ENCODE measurements at regions not wholly inside any gene's neighbourhood (a gene's known extent, or its start where the extent isn't known, plus 50 kb on each side); places are given as distances from the start of the nearest gene placed in this dataset.

DNA sequence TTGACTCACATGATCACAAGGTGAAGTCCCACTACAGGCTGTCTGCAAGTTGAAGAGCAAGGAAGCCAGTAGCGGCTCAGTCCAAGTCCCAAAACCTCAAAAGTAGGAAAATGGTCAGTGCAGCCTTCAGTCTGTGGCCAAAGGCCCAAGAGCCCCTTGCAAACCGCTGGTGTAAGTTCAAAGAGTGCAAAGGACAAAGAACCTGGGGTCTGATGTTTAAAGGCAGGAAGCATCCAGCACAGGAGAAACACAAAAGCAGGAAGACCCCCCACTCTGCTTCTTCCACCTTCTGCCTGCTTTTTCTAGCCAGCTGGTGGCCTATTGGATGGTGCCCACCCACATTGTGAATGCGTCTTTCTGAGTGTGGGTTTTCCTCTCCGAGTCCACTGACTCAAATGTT lies 2222.6 kb downstream of the MRPL39 start:
- no peak for DNase-seq (ENCODE audit: low read depth in 2 of 3, low spot score in 2 of 3)

DNA sequence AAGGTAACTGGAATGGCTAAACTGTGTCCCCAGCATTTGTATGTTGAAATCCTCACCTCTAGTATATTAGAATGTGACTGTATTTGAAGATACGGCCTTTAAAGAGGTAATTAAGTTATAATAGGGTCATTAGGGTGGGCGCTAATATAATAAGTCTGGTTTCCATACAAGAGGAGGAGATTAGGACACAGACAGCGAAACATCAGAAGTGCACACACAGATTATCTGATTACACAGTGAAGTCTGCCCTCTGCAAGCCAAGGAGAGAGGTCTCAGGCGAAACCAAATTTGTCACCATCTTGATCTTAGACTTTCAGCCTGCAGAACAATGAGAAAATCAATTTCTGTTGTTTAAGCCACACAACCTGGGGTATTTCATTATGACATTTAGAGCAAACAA lies 2233.1 kb downstream of the MRPL39 start:
- DNase-seq (ENCODE audit: low read depth in 2 of 3, low spot score in 2 of 3), result no peak

DNA sequence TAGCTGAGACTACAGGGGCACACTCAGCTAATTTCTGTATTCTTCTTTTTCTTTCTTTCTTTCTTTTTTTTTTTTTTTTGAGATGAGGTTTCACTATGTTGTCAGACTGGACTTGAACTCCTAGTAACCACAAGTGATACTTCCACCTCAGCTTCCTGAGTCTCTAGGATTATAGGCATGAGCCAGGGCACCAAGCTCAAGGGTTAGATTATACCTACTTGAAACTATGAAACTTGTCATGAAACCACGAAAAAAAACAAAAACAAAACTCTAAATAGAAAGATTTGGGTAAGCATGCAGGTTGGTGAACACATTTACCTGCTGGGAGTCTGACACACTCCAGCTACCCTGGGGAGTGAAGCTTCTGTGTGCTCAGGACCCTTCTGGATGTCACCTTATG lies 2250.4 kb downstream of the MRPL39 start:
- DNase-seq (ENCODE audit: low read depth in 2 of 3, low spot score in 2 of 3), result no peak

DNA sequence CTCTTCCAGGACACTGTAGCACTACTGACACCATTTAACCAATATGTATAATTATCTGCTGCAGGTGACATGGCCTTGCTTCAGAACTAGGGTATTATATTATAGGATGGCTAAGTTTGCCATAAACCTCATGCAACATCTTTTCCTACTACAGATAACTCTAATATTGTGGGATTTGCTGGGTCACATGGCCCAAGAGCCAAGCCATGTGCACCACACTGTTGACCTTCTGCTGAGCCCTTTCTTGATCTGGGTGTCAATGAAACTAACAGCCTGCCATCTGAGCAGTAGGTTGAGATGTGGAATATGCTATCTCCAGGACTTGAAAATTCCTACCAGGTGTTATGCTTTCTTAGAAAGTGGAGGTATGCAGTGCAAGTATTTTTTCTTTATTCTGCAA lies 2291.1 kb downstream of the MRPL39 start:
- DNase-seq (ENCODE audit: low read depth in 2 of 3, low spot score in 2 of 3), result no peak

DNA sequence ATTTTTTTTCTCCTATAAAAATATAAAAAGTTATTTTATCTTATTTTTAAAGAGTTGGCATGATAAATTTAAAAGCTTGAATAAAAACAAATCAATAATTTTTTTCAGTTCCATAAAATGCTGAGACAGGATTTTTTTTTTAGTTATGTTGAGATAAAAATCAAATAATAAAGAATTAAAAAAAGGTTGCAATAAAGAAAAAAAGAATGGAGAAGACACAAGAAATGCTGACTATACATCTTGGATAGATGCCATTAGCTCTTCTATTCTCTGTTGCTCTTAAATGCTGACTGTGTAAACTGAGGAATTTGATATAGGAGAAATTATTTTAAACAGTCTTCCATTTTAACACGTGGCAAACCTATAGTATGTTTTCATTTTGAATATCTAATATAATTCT lies 2298.5 kb downstream of the MRPL39 start:
- DNase-seq (ENCODE audit: low read depth in 2 of 3, low spot score in 2 of 3), result no peak

DNA sequence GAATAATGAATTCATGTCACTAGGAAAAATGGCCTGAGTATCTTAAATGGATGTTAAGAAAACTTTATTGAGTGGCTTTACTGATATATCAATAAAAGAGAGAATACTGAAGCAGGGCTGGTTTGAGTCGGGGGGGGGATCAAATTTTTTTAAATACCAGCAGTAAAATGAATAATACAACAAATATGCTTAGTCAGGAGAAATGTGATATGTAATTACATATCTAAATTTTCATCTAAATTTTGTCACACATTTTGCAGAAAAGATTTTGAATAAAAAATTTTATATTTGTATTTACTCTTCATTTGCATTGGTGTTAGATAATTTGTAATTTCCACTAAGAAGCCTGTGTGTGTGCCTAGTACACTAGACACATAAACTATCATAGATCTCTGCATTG lies 2300.2 kb downstream of the MRPL39 start:
- no peak for DNase-seq (ENCODE audit: low read depth in 2 of 3, low spot score in 2 of 3)

DNA sequence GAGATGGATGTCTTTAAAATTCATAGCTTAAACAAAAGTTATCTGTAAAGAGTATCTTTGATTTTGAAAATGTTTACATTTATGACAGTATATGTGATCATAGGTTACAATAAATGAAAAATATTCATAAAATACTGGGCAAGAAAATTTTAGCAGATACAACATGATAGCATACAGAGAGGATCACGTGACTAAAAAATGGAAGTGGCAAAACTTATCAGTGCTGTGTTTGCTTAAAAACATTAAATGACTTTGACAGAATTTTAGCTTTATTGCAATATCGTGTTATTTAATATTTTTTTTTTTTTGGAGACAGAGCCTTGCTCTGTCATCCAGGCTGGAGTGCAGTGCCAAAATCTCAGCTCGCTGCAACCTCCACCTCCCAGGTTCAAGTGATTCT lies 2294.1 kb downstream of the NCAM2 start:
- DNase-seq (ENCODE audit: low read depth in 2 of 3, low spot score in 2 of 3), result no peak

DNA sequence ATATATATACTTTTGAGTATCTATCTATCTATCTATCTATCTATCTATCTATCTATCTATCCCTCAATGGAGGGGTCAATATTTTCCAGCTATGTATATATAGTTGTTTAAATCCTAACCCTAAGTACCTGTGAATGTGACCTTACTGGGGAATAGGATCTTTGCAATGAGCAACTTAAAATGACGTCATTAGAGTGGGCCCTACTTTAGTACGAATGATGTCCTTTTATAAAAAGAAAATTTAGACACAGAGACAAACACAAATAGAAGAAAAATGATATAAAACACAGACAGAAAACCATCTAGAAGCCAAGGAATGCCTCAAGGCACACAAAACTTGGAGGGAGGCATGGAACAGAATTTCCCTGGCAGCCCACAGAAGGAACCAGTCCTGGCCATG lies 2283.7 kb downstream of the NCAM2 start:
- no peak for DNase-seq (ENCODE audit: low read depth in 2 of 3, low spot score in 2 of 3)

DNA sequence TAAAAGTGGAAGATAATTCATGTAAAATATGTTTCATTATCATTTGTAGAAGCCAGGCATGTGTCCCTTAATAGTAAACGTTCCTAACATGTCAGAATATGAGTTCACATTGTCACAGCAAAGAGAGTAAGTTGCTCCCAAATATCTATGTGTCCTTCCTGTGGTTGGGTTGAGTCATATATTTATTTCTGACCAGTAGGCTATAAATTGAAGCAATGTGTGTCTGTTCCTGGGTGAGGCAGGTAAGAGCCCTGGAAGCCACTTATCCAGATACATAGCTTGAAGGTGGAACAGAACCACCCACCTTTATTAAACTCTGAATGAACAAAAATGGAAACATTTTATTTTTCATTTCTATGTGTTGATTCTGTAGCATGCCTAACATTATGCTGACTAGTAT lies 2251.6 kb downstream of the NCAM2 start:
- no peak for DNase-seq (ENCODE audit: low read depth in 2 of 3, low spot score in 2 of 3)

DNA sequence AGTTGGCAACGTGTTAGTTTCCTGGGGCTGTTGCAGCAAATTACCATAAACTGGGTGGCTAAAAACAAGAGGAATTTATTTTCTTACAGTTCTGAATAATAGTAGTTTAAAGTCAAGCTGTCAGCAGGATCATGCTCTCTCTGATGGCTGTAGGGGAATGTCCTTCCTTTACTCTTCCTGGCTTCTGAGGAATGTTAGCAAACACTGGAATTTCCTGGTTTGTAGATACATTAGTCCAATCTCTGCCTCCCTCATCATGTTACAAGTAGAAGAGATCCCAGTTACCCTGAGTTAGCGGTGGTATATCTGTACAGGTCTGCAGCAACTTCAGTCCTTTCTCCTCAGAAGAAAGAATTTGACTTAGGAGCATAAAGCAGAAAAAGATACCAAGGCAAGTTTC lies 2249.1 kb downstream of the NCAM2 start:
- no peak for DNase-seq (ENCODE audit: low read depth in 2 of 3, low spot score in 2 of 3)

DNA sequence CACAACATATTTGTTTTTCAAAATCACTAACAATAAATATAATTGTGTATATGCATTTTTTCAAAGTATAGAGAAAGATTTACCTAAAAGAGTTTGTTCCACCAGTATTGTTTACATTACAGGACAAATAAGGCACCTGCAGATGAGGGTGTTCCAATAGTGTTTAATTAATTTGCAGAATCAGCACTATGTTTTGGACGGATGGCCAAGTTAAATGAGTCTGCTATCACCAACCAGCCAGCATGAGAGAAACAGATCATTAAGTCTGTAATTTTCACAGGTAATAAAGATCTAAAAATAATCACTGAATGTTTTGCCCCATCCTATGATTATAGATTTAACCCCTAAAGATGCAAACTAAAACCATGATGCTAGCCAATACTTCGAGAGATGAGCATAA lies 2247.0 kb downstream of the NCAM2 start:
- no peak for DNase-seq (ENCODE audit: low read depth in 2 of 3, low spot score in 2 of 3)

DNA sequence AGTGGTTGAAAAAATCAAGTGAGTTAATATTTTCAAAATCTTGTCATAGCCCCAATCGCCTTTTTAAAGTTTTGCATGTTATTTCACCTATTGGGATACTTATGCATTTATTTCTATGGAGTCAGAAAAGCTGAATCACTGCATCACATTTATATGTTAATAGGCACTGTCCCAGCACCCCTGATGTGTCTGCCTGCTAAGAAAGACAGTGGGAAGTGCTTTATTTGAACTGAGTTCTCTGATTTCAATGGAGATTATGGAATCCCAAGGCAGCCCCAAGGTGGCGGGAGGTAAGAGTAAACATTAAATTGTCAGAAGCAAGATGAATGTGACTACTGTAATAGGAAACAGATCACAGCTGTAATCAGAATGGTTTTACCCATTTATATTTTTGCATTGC lies 2225.7 kb downstream of the NCAM2 start:
- no peak for DNase-seq (ENCODE audit: low read depth in 2 of 3, low spot score in 2 of 3)

DNA sequence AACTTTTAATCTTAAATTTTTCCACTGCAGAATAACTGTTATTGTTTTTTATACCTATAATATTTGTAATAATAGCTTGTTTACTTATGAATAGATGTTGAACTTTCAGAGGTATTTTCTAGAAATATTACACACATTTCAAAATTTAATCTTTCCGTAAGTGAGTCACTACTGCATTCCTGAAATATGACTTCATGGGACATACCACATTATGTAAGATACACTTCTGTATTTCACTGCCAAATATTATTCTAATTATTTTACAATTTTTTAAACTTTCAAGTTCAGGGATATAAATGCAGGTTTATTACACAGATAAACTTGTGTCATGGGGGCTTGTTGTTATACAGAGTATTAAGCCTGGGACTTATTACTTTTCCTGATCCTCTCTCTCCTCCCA lies 2220.5 kb downstream of the NCAM2 start:
- DNase-seq (ENCODE audit: low read depth in 2 of 3, low spot score in 2 of 3), result no peak

DNA sequence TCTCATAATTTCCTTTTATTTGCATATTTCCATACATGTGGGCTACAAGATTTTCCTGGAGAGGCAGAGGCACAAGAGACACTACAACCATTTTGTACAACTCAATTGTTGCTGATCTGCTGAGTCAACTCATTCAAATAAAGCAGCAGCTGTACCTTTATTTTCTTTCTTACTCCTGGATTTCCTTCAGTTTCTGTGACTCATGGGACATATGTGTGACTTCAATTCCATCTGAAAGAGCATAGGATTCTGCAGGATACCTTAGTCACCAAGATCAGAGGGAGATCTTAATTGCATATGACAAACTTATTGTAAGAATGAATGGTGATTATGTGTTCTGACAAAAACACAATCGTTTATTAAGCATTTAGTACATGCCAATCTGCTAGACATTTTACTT lies 2219.4 kb downstream of the NCAM2 start:
- DNase-seq (ENCODE audit: low read depth in 2 of 3, low spot score in 2 of 3), result no peak

DNA sequence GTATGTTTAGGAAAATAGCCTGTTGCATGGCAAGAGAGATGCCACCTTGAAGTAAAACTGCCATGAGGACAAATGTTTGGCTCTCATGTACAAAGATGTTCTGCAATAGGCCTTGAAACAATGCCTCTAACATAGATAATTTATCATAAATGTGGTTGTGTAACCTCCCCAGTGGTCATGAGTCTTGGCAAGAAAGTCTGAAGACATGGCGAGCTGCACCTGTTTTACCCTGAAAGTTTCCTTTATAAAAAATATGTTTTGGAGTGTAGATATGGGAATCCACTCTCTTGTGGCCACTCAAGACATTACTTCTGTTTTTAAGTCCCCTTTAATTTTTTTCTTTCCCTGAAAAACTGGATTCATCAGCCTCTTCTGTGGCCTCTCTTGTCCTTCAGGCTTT lies 2217.1 kb downstream of the NCAM2 start:
- no peak for DNase-seq (ENCODE audit: low read depth in 2 of 3, low spot score in 2 of 3)
